ENCODE measurements at regions not wholly inside any gene's neighbourhood (a gene's known extent, or its start where the extent isn't known, plus 50 kb on each side); places are given as distances from the start of the nearest gene placed in this dataset.
"Not testable (repeated sequence)": the region's sequence is repeated elsewhere in the genome, so short reads cannot be mapped to it uniquely, and the experiment has no call there.

GRCh38 chr1:199914546-199914945, 113.0 kb upstream of the NR5A2 start:
- Mint-ChIP-seq H3K4me3 (ENCODE audit: unreplicated experiment) (no peak overlapping the region), H3K9me3 (ENCODE audit: unreplicated experiment) (no peaks in the 10 kb centered on the region), H3K4me1 (ENCODE audit: unreplicated experiment) (no peaks in the 10 kb centered on the region), H3K27me3 (ENCODE audit: unreplicated experiment) (peaks cover 16% of the 10 kb centered on the region), H3K27ac (ENCODE audit: unreplicated experiment) (no peak overlapping the region), H3K36me3 (ENCODE audit: unreplicated experiment) (no peaks in the 10 kb centered on the region)
- TF ChIP-seq, protein P1, sequence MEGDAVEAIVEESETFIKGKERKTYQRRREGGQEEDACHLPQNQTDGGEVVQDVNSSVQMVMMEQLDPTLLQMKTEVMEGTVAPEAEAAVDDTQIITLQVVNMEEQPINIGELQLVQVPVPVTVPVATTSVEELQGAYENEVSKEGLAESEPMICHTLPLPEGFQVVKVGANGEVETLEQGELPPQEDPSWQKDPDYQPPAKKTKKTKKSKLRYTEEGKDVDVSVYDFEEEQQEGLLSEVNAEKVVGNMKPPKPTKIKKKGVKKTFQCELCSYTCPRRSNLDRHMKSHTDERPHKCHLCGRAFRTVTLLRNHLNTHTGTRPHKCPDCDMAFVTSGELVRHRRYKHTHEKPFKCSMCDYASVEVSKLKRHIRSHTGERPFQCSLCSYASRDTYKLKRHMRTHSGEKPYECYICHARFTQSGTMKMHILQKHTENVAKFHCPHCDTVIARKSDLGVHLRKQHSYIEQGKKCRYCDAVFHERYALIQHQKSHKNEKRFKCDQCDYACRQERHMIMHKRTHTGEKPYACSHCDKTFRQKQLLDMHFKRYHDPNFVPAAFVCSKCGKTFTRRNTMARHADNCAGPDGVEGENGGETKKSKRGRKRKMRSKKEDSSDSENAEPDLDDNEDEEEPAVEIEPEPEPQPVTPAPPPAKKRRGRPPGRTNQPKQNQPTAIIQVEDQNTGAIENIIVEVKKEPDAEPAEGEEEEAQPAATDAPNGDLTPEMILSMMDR (IDR thresholded peaks at IDR 0.05), result no peak
- no peak for DNase-seq (ENCODE audit: extremely low spot score, unreplicated experiment)

- peaks cover 26% of the 10 kb centered on the region for H3K27me3 Mint-ChIP-seq (ENCODE audit: unreplicated experiment)
- no peak for DNase-seq (ENCODE audit: extremely low spot score, unreplicated experiment)
- no peak overlapping the region for H3K27ac Mint-ChIP-seq (ENCODE audit: unreplicated experiment)
These were observed 109.2 kb upstream of the NR5A2 start for GRCh38 chr1:199918196-199918769.

DNA sequence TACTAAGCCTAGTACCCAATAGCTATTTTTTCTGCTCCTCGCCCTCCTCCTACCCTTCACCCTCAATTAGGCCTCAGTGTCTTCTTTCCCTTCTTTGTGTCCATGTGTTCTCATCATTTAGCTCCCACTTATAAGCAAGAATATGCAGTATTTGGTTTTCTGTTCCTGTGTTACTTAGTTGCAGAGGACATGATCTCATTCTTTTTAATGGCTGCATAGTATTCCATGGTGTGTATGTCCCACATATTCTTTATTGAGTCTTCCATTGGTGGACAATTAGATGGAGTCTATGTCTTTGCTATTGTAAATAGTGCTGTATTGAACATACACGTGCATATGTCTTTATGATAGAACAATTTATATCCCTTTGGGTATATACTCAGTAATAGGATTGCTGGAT, 106.9 kb upstream of the NR5A2 start:
- no peaks in the 10 kb centered on the region for H3K9me3 Mint-ChIP-seq (ENCODE audit: unreplicated experiment)
- H3K4me1 Mint-ChIP-seq (ENCODE audit: unreplicated experiment), result no peaks in the 10 kb centered on the region
- H3K36me3 Mint-ChIP-seq (ENCODE audit: unreplicated experiment), result no peaks in the 10 kb centered on the region
- H3K27me3 Mint-ChIP-seq (ENCODE audit: unreplicated experiment), result peaks cover 33% of the 10 kb centered on the region
- TF ChIP-seq, protein P1 (IDR thresholded peaks at IDR 0.05), result no peak
- no peak for DNase-seq (ENCODE audit: extremely low spot score, unreplicated experiment)
- no peak overlapping the region for H3K27ac Mint-ChIP-seq (ENCODE audit: unreplicated experiment)
- no peak overlapping the region for H3K4me3 Mint-ChIP-seq (ENCODE audit: unreplicated experiment)

More at GRCh38 chr1:199918196-199918769, 109.2 kb upstream of the NR5A2 start:
- Mint-ChIP-seq H3K4me1 (ENCODE audit: unreplicated experiment) (no peaks in the 10 kb centered on the region), H3K9me3 (ENCODE audit: unreplicated experiment) (no peaks in the 10 kb centered on the region), H3K4me3 (ENCODE audit: unreplicated experiment) (no peak overlapping the region), H3K36me3 (ENCODE audit: unreplicated experiment) (no peaks in the 10 kb centered on the region)
- TF ChIP-seq, protein P1 (IDR thresholded peaks at IDR 0.05), result no peak

GRCh38 chr1:199929556-199929955, 98.0 kb upstream of the NR5A2 start:
- Mint-ChIP-seq H3K27me3 (ENCODE audit: unreplicated experiment) (peaks cover 3% of the 10 kb centered on the region), H3K36me3 (ENCODE audit: unreplicated experiment) (no peaks in the 10 kb centered on the region), H3K27ac (ENCODE audit: unreplicated experiment) (no peak overlapping the region), H3K4me1 (ENCODE audit: unreplicated experiment) (no peaks in the 10 kb centered on the region), H3K4me3 (ENCODE audit: unreplicated experiment) (no peak overlapping the region), H3K9me3 (ENCODE audit: unreplicated experiment) (no peaks in the 10 kb centered on the region)
- no peak for DNase-seq (ENCODE audit: extremely low spot score, unreplicated experiment)
- TF ChIP-seq, protein P1 (IDR thresholded peaks at IDR 0.05), result no peak

DNA sequence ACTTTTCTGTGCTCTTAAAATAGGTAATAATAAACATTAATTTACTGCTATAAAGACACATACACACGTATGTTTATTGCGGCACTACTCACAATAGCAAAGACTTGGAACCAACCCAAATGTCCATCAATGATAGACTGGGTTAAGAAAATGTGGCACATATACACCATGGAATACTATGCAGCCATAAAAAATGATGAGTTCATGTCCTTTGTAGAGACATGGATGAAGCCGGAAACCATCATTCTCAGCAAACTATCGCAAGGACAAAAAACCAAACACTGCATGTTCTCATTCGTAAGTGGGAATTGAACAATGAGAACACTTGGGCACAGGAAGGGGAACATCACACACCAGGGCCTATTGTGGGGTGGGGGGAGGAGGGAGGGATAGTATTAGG, 97.4 kb upstream of the NR5A2 start:
- H3K27ac Mint-ChIP-seq (ENCODE audit: unreplicated experiment); DNase-seq (ENCODE audit: extremely low spot score, unreplicated experiment); H3K4me3 Mint-ChIP-seq (ENCODE audit: unreplicated experiment): not testable (repeated sequence)

More for the DNA sequence above, 97.4 kb upstream of the NR5A2 start:
- not testable (repeated sequence) for H3K27me3 Mint-ChIP-seq (ENCODE audit: unreplicated experiment); H3K4me1 Mint-ChIP-seq (ENCODE audit: unreplicated experiment); H3K9me3 Mint-ChIP-seq (ENCODE audit: unreplicated experiment); H3K36me3 Mint-ChIP-seq (ENCODE audit: unreplicated experiment)
